ENCODE measurements at regions not wholly inside any gene's neighbourhood (a gene's known extent, or its start where the extent isn't known, plus 50 kb on each side); places are given as distances from the start of the nearest gene placed in this dataset.

DNA sequence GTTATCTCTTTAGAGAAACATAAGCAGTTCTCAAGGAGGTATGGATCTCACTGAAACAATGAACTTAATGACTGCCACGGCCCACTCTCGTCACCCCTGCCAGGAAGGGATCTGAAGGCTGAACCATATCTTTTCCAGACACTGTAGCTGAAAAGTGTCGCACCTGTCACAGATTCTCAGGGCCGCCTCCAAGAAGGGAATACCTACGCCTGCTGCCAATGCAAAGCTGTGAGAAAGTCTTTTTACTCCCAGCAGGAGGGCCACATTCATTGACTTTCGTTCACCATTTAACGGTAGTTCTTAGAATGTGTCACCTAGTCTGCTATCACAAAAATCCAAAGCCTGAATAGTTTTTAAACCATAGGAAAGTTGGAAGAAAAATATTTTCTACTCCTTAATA, 66.7 kb upstream of the SH3BP4 start:
- TF ChIP-seq, protein P1, sequence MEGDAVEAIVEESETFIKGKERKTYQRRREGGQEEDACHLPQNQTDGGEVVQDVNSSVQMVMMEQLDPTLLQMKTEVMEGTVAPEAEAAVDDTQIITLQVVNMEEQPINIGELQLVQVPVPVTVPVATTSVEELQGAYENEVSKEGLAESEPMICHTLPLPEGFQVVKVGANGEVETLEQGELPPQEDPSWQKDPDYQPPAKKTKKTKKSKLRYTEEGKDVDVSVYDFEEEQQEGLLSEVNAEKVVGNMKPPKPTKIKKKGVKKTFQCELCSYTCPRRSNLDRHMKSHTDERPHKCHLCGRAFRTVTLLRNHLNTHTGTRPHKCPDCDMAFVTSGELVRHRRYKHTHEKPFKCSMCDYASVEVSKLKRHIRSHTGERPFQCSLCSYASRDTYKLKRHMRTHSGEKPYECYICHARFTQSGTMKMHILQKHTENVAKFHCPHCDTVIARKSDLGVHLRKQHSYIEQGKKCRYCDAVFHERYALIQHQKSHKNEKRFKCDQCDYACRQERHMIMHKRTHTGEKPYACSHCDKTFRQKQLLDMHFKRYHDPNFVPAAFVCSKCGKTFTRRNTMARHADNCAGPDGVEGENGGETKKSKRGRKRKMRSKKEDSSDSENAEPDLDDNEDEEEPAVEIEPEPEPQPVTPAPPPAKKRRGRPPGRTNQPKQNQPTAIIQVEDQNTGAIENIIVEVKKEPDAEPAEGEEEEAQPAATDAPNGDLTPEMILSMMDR (IDR thresholded peaks at IDR 0.05): no peak
- no peak for TF ChIP-seq POLR2A (IDR thresholded peaks at IDR 0.05)
